Suprapubic skin (tissue), 4 donors: ENCODE measurements at regions not wholly inside any gene's neighbourhood (a gene's known extent, or its start where the extent isn't known, plus 50 kb on each side); places are given as distances from the start of the nearest gene placed in this dataset.

ENCODE experiments used
- DNase-seq, 2 donors: peaks; one replicate each; pipeline ENCODE4 v3.0.0-alpha.2; 2019; ENCODE audit warnings: low spot score in 2 of 2
- H3K27ac ChIP-seq: fragments of 200-600 bp; sonication (generic); one replicate; pipeline ENCODE4 v1.5.1; 2019
- H3K27me3 ChIP-seq: fragments of 200-600 bp; sonication (generic); one replicate; pipeline ENCODE4 v1.5.1; 2019
- H3K36me3 ChIP-seq: fragments of 200-600 bp; sonication (generic); one replicate; pipeline ENCODE4 v1.5.1; 2019
- H3K4me1 ChIP-seq: fragments of 200-600 bp; sonication (generic); one replicate; pipeline ENCODE4 v1.5.1; 2019
- H3K4me3 ChIP-seq: fragments of 200-600 bp; sonication (generic); one replicate; pipeline ENCODE4 v1.5.1; 2019; ENCODE audit warnings: mild to moderate bottlenecking
- H3K9me3 ChIP-seq: fragments of 200-600 bp; sonication (generic); one replicate; pipeline ENCODE4 v1.5.1; 2019
- EP300 ChIP-seq: sonication (generic); formaldehyde crosslinking; IDR thresholded peaks from one replicate; pipeline ENCODE4 v1.6.1; 2017; ENCODE audit warnings: antibody characterized with exemption
- POLR2A ChIP-seq, 2 donors: fragments of 450-650 bp; IDR thresholded peaks; one replicate each; pipeline ENCODE4 v1.6.1; 2017; ENCODE audit warnings: antibody characterized with exemption in 2 of 2, mild to moderate bottlenecking in 2 of 2, moderate library complexity in 2 of 2
- POLR2AphosphoS5 ChIP-seq, 3 donors: sonication (generic); formaldehyde crosslinking; IDR thresholded peaks; one replicate each; pipeline ENCODE4 v1.6.1; 2017; ENCODE audit warnings: antibody characterized with exemption in 3 of 3
- WGBS: methylation state at CpG from one replicate; pipeline ENCODE4 v1.1.5; 2018; 5-methylcytosine and 5-hydroxymethylcytosine counted together
- TF ChIP-seq, protein P1 (sequence below), 2 donors: fragments of 200-600 bp in 1 of 2; fragments of 450-650 bp in 1 of 2; sonication (generic) in 1 of 2; IDR thresholded peaks; one replicate each; pipeline ENCODE4 v1.5.1; 2016 to 2019; ENCODE audit warnings: antibody characterized with exemption in 2 of 2, mild to moderate bottlenecking in 1 of 2, moderate library complexity in 1 of 2

DNA sequence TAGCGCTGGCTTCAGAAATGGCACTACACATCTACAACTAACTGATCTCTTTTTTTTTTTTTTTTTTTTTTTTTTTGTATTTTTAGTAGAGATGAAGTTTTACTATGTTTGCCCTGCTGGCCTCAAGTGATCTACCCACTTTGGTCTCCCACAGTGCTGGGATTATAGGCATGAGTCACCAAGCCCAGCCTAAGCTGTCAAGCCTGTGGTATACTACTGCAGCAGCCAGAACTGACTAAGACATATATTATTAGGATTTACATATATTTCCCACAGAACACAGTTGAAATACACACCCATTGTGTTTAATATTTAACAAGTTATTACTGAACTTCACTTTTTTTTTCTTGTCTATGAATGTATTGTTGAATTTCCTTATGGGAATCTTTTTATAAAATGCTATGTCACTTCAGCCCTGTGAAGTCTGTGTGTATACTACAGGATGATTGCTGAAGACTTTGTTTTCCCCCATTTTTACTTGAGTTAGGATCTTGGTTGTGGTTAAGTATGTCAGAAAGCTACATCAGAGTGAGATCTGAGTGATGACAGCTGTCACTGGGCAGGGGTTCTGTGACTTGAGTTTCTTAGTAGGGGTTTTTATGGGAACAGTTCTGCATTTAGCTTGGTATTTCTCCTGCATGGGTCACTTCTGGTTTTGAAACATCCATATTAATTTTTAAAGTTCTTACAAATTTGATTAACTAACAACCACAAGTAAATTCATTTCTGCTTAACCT lies 481.5 kb downstream of the CDY2B start:
- WGBS: no CpG with 5 or more reads among the region's 1 CpG
- no peak for DNase-seq

GRCh38 chrY:17397659-17398058 lies 482.4 kb downstream of the CDY2B start:
- Histone ChIP-seq H3K36me3 (no peaks in the 10 kb centered on the region), H3K4me1 (no peaks in the 10 kb centered on the region), H3K4me3 (no peak overlapping the region), H3K9me3 (no peaks in the 10 kb centered on the region), H3K27me3 (no peaks in the 10 kb centered on the region), H3K27ac (no peak overlapping the region)
- WGBS: no CpG with 5 or more reads among the region's 3 CpGs
- no peak for DNase-seq
- TF ChIP-seq POLR2AphosphoS5 (IDR thresholded peaks at IDR 0.05) (no peak), POLR2A (IDR thresholded peaks at IDR 0.05) (no peak), EP300 (no peak)
- TF ChIP-seq, protein P1, sequence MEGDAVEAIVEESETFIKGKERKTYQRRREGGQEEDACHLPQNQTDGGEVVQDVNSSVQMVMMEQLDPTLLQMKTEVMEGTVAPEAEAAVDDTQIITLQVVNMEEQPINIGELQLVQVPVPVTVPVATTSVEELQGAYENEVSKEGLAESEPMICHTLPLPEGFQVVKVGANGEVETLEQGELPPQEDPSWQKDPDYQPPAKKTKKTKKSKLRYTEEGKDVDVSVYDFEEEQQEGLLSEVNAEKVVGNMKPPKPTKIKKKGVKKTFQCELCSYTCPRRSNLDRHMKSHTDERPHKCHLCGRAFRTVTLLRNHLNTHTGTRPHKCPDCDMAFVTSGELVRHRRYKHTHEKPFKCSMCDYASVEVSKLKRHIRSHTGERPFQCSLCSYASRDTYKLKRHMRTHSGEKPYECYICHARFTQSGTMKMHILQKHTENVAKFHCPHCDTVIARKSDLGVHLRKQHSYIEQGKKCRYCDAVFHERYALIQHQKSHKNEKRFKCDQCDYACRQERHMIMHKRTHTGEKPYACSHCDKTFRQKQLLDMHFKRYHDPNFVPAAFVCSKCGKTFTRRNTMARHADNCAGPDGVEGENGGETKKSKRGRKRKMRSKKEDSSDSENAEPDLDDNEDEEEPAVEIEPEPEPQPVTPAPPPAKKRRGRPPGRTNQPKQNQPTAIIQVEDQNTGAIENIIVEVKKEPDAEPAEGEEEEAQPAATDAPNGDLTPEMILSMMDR (IDR thresholded peaks at IDR 0.05): no peak

More for the DNA sequence above, 481.5 kb downstream of the CDY2B start:
- H3K27ac ChIP-seq: no peak overlapping the region
- TF ChIP-seq EP300 (no peak), POLR2A (IDR thresholded peaks at IDR 0.05) (no peak), POLR2AphosphoS5 (IDR thresholded peaks at IDR 0.05) (no peak)
- TF ChIP-seq, protein P1 (IDR thresholded peaks at IDR 0.05): no peak
- H3K4me1 ChIP-seq: no peaks in the 10 kb centered on the region
- no peaks in the 10 kb centered on the region for H3K9me3 ChIP-seq
- H3K27me3 ChIP-seq: no peaks in the 10 kb centered on the region
- H3K4me3 ChIP-seq: no peak overlapping the region
- no peaks in the 10 kb centered on the region for H3K36me3 ChIP-seq

- no peak for DNase-seq
- Histone ChIP-seq H3K9me3 (no peaks in the 10 kb centered on the region), H3K4me3 (no peak overlapping the region), H3K27me3 (no peaks in the 10 kb centered on the region), H3K4me1 (no peaks in the 10 kb centered on the region), H3K36me3 (no peaks in the 10 kb centered on the region), H3K27ac (no peak overlapping the region)
- WGBS: no CpG with 5 or more reads among the region's 2 CpGs
- TF ChIP-seq, protein P1 (IDR thresholded peaks at IDR 0.05): no peak
- TF ChIP-seq EP300: no peak
- no peak for TF ChIP-seq POLR2AphosphoS5 (IDR thresholded peaks at IDR 0.05)
- no peak for TF ChIP-seq POLR2A (IDR thresholded peaks at IDR 0.05)
These were observed 498.5 kb downstream of the CDY2B start for GRCh38 chrY:17381431-17382070.

DNA sequence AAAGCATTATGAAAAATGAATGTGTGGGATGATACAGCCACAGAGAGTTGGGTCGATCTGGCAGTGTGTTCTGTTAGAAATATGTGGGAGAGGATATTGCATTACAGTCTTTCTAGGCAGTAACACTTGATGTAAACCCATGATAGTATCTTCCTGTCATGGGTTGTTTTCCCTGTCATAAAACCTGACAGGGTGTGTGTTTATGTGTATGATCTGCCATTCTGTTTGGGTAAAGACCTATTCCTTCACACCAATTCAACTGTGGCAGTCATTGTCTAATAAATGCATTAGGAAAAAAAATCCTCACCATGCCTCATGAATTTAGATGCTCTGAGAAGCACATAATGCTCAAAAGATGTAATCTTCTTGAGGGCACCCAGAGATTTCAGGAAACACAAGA lies 501.7 kb downstream of the CDY2B start:
- TF ChIP-seq, protein P1 (IDR thresholded peaks at IDR 0.05): no peak
- TF ChIP-seq EP300 (no peak), POLR2A (IDR thresholded peaks at IDR 0.05) (no peak), POLR2AphosphoS5 (IDR thresholded peaks at IDR 0.05) (no peak)
- H3K27ac ChIP-seq: no peak overlapping the region
- no peak overlapping the region for H3K4me3 ChIP-seq
- H3K9me3 ChIP-seq: no peaks in the 10 kb centered on the region
- no peaks in the 10 kb centered on the region for H3K4me1 ChIP-seq
- no peaks in the 10 kb centered on the region for H3K36me3 ChIP-seq
- no CpG with 5 or more reads among the region's 1 CpG for WGBS
- H3K27me3 ChIP-seq: no peaks in the 10 kb centered on the region
- DNase-seq: no peak

- TF ChIP-seq, protein P1 (IDR thresholded peaks at IDR 0.05): no peak
- no peak for TF ChIP-seq POLR2A (IDR thresholded peaks at IDR 0.05)
These were observed 511.6 kb downstream of the CDY2B start for GRCh38 chrY:17368413-17368812.

More at GRCh38 chrY:17368413-17368812, 511.6 kb downstream of the CDY2B start:
- no peaks in the 10 kb centered on the region for H3K36me3 ChIP-seq
- no peaks in the 10 kb centered on the region for H3K9me3 ChIP-seq
- no peak overlapping the region for H3K4me3 ChIP-seq
- no peak overlapping the region for H3K27ac ChIP-seq
- no peak for DNase-seq
- no peaks in the 10 kb centered on the region for H3K4me1 ChIP-seq
- H3K27me3 ChIP-seq: no peaks in the 10 kb centered on the region
